Caco-2 (cell line): ENCODE measurements at regions not wholly inside any gene's neighbourhood (a gene's known extent, or its start where the extent isn't known, plus 50 kb on each side); places are given as distances from the start of the nearest gene placed in this dataset.

Source experiments
- BruUV-seq: library from RNA; stranded (reverse); fragments of 400-500 nt; replicated peaks from 2 replicates; lab custom pipeline; 2021; lab: Mats Ljungman, UMichigan
- CTCF ChIA-PET: fragments of 300-600 bp; sonication (Branson Sonifier 250); formaldehyde crosslinking; loops from one replicate; lab custom pipeline; 2022; ENCODE audit warnings: antibody characterized with exemption; lab: Charles Lee
- POLR2A ChIA-PET: fragments of 300-600 bp; sonication (Branson Sonifier 250); formaldehyde crosslinking; loops from one replicate; lab custom pipeline; 2022; ENCODE audit warnings: antibody characterized with exemption; lab: Charles Lee
- DNase-seq, 2 experiments: peaks; one replicate each; pipeline versions ENCODE4 v3.0.0 to v3.0.0-alpha.2; 2020 to 2022
- H3K27me3 ChIP-seq: replicated peaks from 2 replicates; pipeline ENCODE4 v1.6.0; 2011; ENCODE audit warnings: low read length; ENCODE audit not compliant: control insufficient read depth, insufficient read depth
- H3K36me3 ChIP-seq: 2 replicates; pipeline ENCODE4 v1.5.1; 2011; ENCODE audit warnings: low read length; ENCODE audit not compliant: control insufficient read depth, insufficient read depth
- H3K4me1 ChIP-seq: fragments of 250-450 bp; sonication (Bioruptor Pico); 2 replicates; pipeline ENCODE4 v1.5.1; 2020; ENCODE audit warnings: mild to moderate bottlenecking
- H3K4me3 ChIP-seq: 2 replicates; pipeline ENCODE4 v1.5.1; 2011; ENCODE audit warnings: low read depth, mild to moderate bottlenecking, control low read depth, low read length
- H3K9me3 ChIP-seq: fragments of 250-450 bp; sonication (Bioruptor Pico); 2 replicates; pipeline ENCODE4 v1.5.1; 2020; ENCODE audit warnings: mild to moderate bottlenecking, moderate library complexity
- H3K27ac Mint-ChIP-seq: one replicate; pipeline ENCODE4 v1.8.0; 2022; ENCODE audit warnings: mixed read lengths; ENCODE audit not compliant: unreplicated experiment
- H3K27me3 Mint-ChIP-seq: one replicate; pipeline ENCODE4 v1.8.0; 2022; ENCODE audit warnings: mixed read lengths; ENCODE audit not compliant: insufficient read depth, unreplicated experiment
- H3K36me3 Mint-ChIP-seq: one replicate; pipeline ENCODE4 v1.8.0; 2022; ENCODE audit warnings: mild to moderate bottlenecking, mixed read lengths; ENCODE audit not compliant: insufficient read depth, unreplicated experiment
- H3K4me1 Mint-ChIP-seq: one replicate; pipeline ENCODE4 v1.8.0; 2022; ENCODE audit warnings: low read depth, mixed read lengths; ENCODE audit not compliant: unreplicated experiment
- H3K4me3 Mint-ChIP-seq: one replicate; pipeline ENCODE4 v1.8.0; 2022; ENCODE audit warnings: mild to moderate bottlenecking, moderate library complexity, mixed read lengths; ENCODE audit not compliant: unreplicated experiment
- H3K9me3 Mint-ChIP-seq: one replicate; pipeline ENCODE4 v1.8.0; 2022; ENCODE audit warnings: mixed read lengths; ENCODE audit not compliant: unreplicated experiment
- intact Hi-C: fragments of 100-400 bp; cut with micrococcal nuclease; formaldehyde crosslinking; loops from one replicate; pipeline ENCODE4 v1.10.0; 2022; ENCODE audit not compliant: unreplicated experiment
- TF ChIP-seq, protein P1 (sequence below), 2 experiments: fragments of 200-600 bp in 1 of 2; IDR thresholded peaks; 1 replicate in 1 of 2; 2 replicates in 1 of 2; pipeline versions ENCODE4 v1.5.1 to v1.8.0; 2011 to 2022; ENCODE audit warnings: antibody characterized with exemption in 1 of 2, control low read depth in 1 of 2, inconsistent platforms in 1 of 2, low read depth in 1 of 2, low read length in 1 of 2, mild to moderate bottlenecking in 1 of 2, moderate library complexity in 1 of 2; ENCODE audit not compliant: insufficient read depth in 1 of 2, severe bottlenecking in 1 of 2, unreplicated experiment in 1 of 2

DNA sequence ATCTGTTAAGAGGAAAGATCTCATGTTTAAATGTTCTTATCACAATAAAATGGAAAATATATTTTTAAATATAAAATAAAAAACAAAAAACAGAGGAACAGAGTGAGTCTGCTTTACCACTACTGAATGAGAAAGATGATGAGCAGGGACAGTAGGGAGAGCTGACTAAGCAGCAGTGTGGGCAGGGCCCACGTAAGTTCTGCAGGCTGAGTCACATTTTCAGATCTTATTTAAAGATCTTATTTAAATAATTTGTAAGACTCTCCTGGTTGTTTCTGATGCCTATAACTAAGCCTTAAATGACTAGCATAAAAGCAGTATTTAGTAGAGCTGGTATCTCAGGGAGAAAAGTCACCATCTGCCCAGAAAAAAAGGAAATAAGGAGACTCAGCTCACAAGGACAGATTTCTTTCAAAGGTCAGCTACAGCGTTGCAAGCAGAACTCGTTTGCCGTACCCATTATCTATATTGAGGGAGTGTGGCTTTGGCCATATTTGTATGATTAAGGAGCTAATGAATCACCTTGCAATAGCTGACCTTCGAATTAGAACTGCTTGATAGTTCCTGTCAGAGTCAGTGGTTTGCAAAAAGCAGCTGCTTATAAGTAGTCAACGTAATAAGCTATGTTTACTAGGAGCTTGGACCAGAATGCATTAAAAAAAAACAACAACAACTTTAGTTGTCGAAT lies 322.1 kb upstream of the CHAC2 start:
- DNase-seq = no peak
- H3K36me3 Mint-ChIP-seq = no peaks in the 10 kb centered on the region
- no peaks in the 10 kb centered on the region for H3K4me1 Mint-ChIP-seq
- TF ChIP-seq, protein P1, sequence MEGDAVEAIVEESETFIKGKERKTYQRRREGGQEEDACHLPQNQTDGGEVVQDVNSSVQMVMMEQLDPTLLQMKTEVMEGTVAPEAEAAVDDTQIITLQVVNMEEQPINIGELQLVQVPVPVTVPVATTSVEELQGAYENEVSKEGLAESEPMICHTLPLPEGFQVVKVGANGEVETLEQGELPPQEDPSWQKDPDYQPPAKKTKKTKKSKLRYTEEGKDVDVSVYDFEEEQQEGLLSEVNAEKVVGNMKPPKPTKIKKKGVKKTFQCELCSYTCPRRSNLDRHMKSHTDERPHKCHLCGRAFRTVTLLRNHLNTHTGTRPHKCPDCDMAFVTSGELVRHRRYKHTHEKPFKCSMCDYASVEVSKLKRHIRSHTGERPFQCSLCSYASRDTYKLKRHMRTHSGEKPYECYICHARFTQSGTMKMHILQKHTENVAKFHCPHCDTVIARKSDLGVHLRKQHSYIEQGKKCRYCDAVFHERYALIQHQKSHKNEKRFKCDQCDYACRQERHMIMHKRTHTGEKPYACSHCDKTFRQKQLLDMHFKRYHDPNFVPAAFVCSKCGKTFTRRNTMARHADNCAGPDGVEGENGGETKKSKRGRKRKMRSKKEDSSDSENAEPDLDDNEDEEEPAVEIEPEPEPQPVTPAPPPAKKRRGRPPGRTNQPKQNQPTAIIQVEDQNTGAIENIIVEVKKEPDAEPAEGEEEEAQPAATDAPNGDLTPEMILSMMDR (IDR thresholded peaks at IDR 0.05; ENCODE audit: insufficient read depth in 1 of 2, low read depth in 1 of 2, low read length in 1 of 2, severe bottlenecking in 1 of 2, unreplicated experiment in 1 of 2) = no peak
- intact Hi-C loops = no loop called here
- no peaks in the 10 kb centered on the region for H3K9me3 Mint-ChIP-seq
- Histone ChIP-seq H3K9me3 (no peaks in the 10 kb centered on the region), H3K4me3 (no peak overlapping the region), H3K27me3 (no peaks in the 10 kb centered on the region), H3K4me1 (no peaks in the 10 kb centered on the region), H3K36me3 (no peaks in the 10 kb centered on the region)
- ChIA-PET CTCF (no interaction called here), POLR2A (no interaction called here)
- no peak overlapping the region for H3K27ac Mint-ChIP-seq
- H3K4me3 Mint-ChIP-seq = no peak overlapping the region
- peaks cover 5% of the 10 kb centered on the region for H3K27me3 Mint-ChIP-seq
- no TSS peak for BruUV-seq

DNA sequence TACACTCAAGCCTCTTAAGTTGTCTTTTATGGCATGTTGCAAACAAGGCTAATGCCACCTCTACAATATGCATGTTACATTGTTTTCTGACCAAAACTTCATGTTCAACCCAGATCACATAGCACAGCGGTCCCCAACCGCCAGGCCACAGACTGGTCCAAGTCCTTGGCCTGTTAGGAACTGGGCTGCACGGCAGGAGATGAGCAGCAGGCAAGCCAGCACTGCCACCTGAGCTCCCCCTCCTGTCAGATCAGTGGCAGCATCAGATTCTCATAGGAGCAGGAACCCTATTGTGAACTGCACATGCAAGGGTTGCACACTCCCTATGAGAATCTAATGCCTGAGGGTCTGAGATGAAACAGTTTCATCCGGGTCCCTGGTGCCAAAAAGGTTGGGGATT lies 324.8 kb upstream of the CHAC2 start:
- intact Hi-C loops = loop anchor here (2.0 kb wide), 1 partner anchor 20 kb away; no protein-coding TSS in a partner anchor
- H3K27me3 ChIP-seq = no peaks in the 10 kb centered on the region; the same call in 1 of the 2 replicates
- no peak overlapping the region for H3K4me3 ChIP-seq
- H3K4me1 ChIP-seq = no peaks in the 10 kb centered on the region
- no peaks in the 10 kb centered on the region for H3K9me3 ChIP-seq
- Mint-ChIP-seq H3K4me3 (no peak overlapping the region), H3K27ac (no peak overlapping the region), H3K9me3 (no peaks in the 10 kb centered on the region), H3K4me1 (no peaks in the 10 kb centered on the region), H3K27me3 (peaks cover 5% of the 10 kb centered on the region), H3K36me3 (no peaks in the 10 kb centered on the region)
- no peaks in the 10 kb centered on the region for H3K36me3 ChIP-seq
- CTCF ChIA-PET = interaction anchor here (0.6 kb wide), 1 partner anchor 438 kb away, joined by 4 read pairs; no protein-coding TSS in a partner anchor
- POLR2A ChIA-PET = no interaction called here
- TF ChIP-seq, protein P1 (IDR thresholded peaks at IDR 0.05; ENCODE audit: insufficient read depth in 1 of 2, low read depth in 1 of 2, low read length in 1 of 2, severe bottlenecking in 1 of 2, unreplicated experiment in 1 of 2) = peak; percentile 25 to 34
- peak in 1 of 2 experiments; percentile 26 for DNase-seq
- no TSS peak for BruUV-seq

DNA sequence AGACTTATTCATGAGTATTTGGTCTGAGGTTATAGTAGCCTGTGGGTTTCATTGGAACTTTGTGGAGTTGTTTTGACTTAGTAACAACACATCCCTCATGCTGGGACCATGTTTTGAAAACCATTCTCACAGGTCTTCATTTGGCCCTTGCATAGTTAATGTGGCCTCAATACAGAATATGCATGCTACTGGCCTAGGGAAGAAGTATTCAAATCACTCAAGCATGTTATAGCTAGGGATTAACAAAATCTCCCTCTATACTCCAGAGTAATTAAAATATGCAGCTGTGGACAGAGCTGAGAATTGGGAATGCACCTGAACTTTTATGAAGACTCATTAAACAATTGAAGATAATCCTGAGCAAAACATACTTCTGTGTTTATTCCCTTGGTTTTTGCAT lies 325.5 kb upstream of the CHAC2 start:
- intact Hi-C loops = loop anchor here (2.0 kb wide), 1 partner anchor 19 kb away; no protein-coding TSS in a partner anchor
- ChIA-PET POLR2A (no interaction called here), CTCF (no interaction called here)
- Histone ChIP-seq H3K9me3 (no peaks in the 10 kb centered on the region), H3K36me3 (no peaks in the 10 kb centered on the region), H3K4me3 (no peak overlapping the region), H3K4me1 (no peaks in the 10 kb centered on the region), H3K27me3 (no peaks in the 10 kb centered on the region; the same call in 1 of the 2 replicates)
- BruUV-seq = no TSS peak
- Mint-ChIP-seq H3K4me1 (no peaks in the 10 kb centered on the region), H3K4me3 (no peak overlapping the region), H3K36me3 (no peaks in the 10 kb centered on the region), H3K27me3 (peaks cover 5% of the 10 kb centered on the region), H3K9me3 (no peaks in the 10 kb centered on the region), H3K27ac (no peak overlapping the region)
- TF ChIP-seq, protein P1 (IDR thresholded peaks at IDR 0.05; ENCODE audit: insufficient read depth in 1 of 2, low read depth in 1 of 2, low read length in 1 of 2, severe bottlenecking in 1 of 2, unreplicated experiment in 1 of 2) = no peak
- no peak for DNase-seq
